Thoracic aorta (tissue), 2 donors: ENCODE measurements at regions not wholly inside any gene's neighbourhood (a gene's known extent, or its start where the extent isn't known, plus 50 kb on each side); places are given as distances from the start of the nearest gene placed in this dataset.

Source experiments
- ATAC-seq: fragments of 150-250 bp; one replicate; pipeline ENCODE4 v1.8.0; 2017; ENCODE audit warnings: low read depth; ENCODE audit not compliant: insufficient number of reproducible peaks, low FRiP score
- DNase-seq: peaks from one replicate; pipeline ENCODE4 v3.0.0-alpha.2; 2020; ENCODE audit warnings: low spot score
- H3K27ac ChIP-seq, 2 donors: fragments of 200-600 bp; sonication (generic); 1 replicate in 1 of 2; 2 replicates in 1 of 2; pipeline ENCODE4 v1.5.1; 2016; ENCODE audit warnings: mild to moderate bottlenecking in 2 of 2, moderate library complexity in 2 of 2
- H3K27me3 ChIP-seq: fragments of 200-600 bp; sonication (generic); replicated peaks from 2 replicates; pipeline ENCODE4 v1.6.0; 2016; ENCODE audit warnings: mild to moderate bottlenecking; ENCODE audit not compliant: insufficient read depth
- H3K36me3 ChIP-seq: fragments of 200-600 bp; sonication (generic); one replicate; pipeline ENCODE4 v1.5.1; 2016
- H3K4me1 ChIP-seq, 2 donors: fragments of 200-600 bp; sonication (generic); 1 replicate in 1 of 2; 2 replicates in 1 of 2; pipeline versions ENCODE4 v1.5.1 to v1.6.0; 2016; ENCODE audit warnings: low read depth in 2 of 2, mild to moderate bottlenecking in 1 of 2; ENCODE audit not compliant: control insufficient read depth in 1 of 2
- H3K4me3 ChIP-seq: fragments of 200-600 bp; sonication (generic); 2 replicates; pipeline ENCODE4 v1.5.1; 2016; ENCODE audit warnings: mild to moderate bottlenecking
- H3K9me3 ChIP-seq: fragments of 200-600 bp; sonication (generic); 2 replicates; pipeline ENCODE4 v1.5.1; 2016
- CTCF ChIP-seq: fragments of 200-600 bp; sonication (generic); IDR thresholded peaks from one replicate; pipeline ENCODE4 v1.5.1; 2019; ENCODE audit warnings: antibody characterized with exemption

GRCh38 chr10:118805146-118805545 is 50.4 kb upstream of the CACUL1 start:
- TF ChIP-seq CTCF: no peak
- no peak for DNase-seq

GRCh38 chr10:118807512-118808305 is 52.9 kb upstream of the CACUL1 start:
- Histone ChIP-seq H3K27ac (no peak overlapping the region), H3K4me3 (no peak overlapping the region), H3K9me3 (no peaks in the 10 kb centered on the region), H3K36me3 (no peaks in the 10 kb centered on the region), H3K4me1 (no peaks in the 10 kb centered on the region), H3K27me3 (no peaks in the 10 kb centered on the region)
- DNase-seq: no peak
- no peak for TF ChIP-seq CTCF
- ATAC-seq: no peak

More at GRCh38 chr10:118805146-118805545, 50.4 kb upstream of the CACUL1 start:
- no peaks in the 10 kb centered on the region for H3K36me3 ChIP-seq
- ATAC-seq: no peak
- no peaks in the 10 kb centered on the region for H3K4me1 ChIP-seq
- H3K4me3 ChIP-seq: no peak overlapping the region
- H3K9me3 ChIP-seq: no peaks in the 10 kb centered on the region
- H3K27me3 ChIP-seq: no peaks in the 10 kb centered on the region
- no peak overlapping the region for H3K27ac ChIP-seq

GRCh38 chr10:118808601-118809356 is 54.0 kb upstream of the CACUL1 start:
- Histone ChIP-seq H3K27ac (no peak overlapping the region), H3K4me1 (no peaks in the 10 kb centered on the region), H3K27me3 (no peaks in the 10 kb centered on the region), H3K36me3 (no peaks in the 10 kb centered on the region), H3K9me3 (no peaks in the 10 kb centered on the region), H3K4me3 (no peak overlapping the region)
- TF ChIP-seq CTCF: no peak
- ATAC-seq: no peak
- DNase-seq: no peak

- no peaks in the 10 kb centered on the region for H3K27me3 ChIP-seq
- no peak overlapping the region for H3K27ac ChIP-seq
- H3K4me3 ChIP-seq: no peak overlapping the region
- no peaks in the 10 kb centered on the region for H3K36me3 ChIP-seq
- H3K4me1 ChIP-seq: no peaks in the 10 kb centered on the region
- no peak for TF ChIP-seq CTCF
- ATAC-seq (no peak), DNase-seq (no peak)
- H3K9me3 ChIP-seq: no peaks in the 10 kb centered on the region
Observed at GRCh38 chr10:118809357-118810220, 54.8 kb upstream of the CACUL1 start.
